ENCODE measurements at regions not wholly inside any gene's neighbourhood (a gene's known extent, or its start where the extent isn't known, plus 50 kb on each side); places are given as distances from the start of the nearest gene placed in this dataset.

DNA sequence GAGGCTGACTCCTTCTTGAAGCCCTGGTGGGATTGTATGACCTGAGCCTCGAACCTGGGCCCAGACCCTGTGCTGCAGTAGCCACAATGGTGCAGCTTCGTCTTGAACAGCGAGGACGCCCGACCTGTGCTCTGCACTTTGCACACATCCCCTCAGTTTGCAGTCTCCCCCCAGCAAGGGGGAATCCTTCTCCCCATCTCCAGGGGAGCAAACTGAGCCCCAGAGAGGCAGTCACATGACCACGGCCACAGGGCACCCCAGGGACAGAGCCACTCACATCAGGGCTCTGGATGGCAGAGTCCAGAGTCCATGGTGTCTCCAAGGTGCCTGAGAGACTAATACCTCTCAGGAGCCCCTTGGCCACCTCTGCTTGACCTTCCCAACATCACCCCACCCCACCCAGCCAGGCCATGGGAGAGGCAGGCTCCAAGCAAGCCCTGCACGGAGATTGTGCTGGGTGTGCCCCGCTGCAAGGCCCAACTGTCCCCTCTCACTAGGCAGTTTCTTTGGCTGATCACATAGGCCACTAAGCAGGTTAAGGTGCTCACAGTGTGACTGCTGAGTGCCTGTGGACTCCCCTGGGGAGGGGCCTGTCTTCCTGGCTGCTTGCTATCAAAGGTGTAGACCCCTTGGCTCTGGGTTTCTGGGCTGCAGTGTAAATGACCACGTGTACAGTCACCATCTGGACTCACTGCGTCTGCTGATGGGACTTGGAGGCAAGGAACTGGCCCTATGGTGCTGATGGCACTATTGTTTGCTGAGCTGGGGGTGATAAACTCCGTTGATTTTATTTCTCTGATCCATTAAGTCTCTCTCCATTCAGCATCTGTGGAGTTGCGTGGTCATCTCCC lies 398.1 kb downstream of the MATN1 start:
- no peak for DNase-seq

DNA sequence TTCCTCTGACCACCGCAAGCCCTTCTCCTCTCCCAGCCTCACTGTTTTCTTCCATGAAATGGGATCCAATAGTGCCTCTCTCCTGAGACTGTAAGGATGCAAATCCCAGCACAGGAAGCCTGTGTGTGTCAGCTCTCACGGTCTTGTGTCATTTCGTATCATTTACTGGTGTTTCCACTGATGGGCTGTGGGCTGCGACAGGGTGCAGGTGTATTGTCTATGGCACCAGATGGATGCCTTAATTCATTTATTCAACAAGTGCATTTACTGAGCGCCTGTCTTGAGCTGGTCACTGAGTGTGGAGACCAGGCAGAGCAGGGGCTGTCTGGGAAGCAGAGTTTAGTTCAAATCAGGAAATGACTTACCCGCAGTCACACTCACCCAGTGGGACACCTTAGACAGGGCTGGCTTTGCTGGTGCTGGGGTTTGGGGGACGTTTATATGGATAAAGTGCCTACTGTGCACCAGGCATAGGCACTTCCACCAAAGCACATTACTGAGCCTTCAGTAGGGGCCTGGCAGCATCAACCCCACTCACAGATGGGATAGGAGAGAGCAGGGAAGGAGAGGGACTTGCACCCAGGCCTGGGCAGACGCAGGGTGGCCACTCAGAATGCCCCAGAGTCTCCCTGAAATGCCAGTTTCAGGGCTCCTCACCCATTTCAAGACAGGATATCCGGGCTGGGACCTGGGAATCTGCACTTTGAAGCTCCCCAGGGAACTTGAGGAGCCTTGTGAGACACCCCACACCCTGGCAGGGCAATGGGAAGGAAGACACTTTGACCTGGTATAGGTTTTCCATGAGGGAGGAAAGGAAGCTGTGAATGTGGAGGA lies 398.9 kb downstream of the MATN1 start:
- no peak for DNase-seq

DNA sequence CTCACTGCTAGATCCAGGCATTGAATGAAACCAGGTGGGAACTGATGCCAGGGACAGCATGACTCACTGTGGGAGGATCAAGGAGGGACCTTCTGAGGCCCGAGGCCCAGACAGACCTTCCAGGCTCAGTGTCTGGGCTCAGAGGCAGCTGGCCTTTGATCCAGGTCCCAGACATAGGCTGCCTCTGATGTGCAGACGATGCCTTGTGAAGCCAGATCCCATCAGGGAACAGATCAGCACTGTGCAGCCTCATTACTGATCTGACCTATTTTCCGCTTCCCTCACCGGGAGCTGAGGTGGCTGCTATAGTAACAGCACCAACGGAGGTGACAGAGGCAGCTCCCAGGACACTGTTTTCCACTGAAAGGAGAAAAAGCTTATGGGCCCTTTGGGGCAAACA lies 399.5 kb downstream of the MATN1 start:
- DNase-seq: no peak

DNA sequence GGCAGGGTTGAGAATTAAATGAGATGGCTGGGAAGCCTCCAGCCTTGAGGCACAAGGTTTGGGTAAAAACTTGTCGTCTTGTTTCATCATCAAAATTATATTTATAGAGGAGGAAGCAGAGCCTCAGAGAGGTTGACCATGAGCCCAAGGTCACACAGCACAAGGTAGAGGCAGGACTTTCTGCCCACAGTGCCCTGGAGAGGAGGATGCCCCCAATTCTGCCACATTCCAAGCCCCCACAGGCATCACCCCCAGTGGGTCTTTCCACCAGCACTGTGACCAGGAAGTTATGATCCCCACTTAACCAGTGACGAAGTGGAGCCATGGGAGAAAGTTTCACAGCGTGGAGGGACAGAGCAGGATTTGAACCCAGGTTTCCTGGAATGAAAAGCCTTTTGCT lies 400.0 kb downstream of the MATN1 start:
- no peak for DNase-seq

DNA sequence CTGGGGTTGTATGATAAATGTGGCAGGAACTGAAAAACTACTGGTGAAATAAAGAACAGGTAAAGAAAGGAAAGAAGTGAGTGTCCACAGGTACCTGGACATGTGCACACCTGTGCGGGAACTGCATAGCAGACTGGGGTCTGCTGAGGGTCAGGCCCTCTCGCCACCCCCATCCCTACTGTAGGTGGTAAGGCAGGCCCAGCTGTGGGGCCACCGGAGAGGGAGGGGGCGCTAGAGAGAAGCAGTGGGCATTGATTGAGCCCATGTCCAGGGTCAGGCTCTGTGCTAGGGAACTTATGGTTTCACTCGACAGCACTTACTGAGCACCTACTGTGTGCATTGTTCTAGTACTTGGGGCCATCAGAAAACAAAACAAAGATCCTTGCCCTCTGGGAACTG lies 400.5 kb downstream of the MATN1 start:
- DNase-seq: no peak

DNA sequence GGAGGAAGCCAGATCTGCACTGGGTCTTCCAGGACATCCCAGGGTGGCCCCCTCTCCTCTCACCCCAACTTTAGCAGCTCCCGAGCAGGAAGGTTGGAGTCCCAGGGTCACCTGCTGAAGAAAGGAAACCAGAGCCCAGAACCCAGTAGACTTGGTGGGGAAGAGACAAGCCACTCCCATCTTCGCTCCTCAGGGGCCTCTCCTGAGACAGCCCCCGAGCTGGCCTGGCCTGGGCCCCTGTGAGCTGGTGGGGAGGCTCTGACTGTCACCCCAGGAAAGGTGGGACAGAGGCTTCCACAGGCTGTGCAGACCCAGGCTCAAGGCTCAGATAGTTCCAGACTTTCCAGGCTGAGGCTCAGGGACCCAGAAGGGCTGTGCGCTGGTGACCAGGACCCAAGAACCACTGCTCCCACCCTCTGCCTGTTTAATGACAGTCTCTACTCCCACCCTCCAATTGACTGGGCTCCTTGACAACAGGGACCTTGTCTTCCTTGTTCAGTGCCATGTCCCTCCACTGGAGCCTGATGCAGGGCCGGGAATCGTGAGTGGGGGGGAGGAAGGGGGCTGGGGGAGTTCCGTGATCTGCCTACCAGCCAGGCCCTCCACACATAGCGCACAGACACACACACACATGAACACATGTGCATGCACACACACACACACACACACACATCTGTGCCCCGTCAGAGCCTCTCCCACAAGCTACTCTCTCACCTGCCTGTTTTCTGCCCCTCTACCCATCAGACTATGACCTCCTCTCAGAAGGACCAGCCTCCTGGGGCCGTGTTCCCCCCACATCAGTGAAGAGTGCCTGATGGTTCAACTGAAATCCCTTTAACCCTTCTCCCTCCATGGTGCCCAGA lies 401.2 kb downstream of the MATN1 start:
- DNase-seq: no peak

DNA sequence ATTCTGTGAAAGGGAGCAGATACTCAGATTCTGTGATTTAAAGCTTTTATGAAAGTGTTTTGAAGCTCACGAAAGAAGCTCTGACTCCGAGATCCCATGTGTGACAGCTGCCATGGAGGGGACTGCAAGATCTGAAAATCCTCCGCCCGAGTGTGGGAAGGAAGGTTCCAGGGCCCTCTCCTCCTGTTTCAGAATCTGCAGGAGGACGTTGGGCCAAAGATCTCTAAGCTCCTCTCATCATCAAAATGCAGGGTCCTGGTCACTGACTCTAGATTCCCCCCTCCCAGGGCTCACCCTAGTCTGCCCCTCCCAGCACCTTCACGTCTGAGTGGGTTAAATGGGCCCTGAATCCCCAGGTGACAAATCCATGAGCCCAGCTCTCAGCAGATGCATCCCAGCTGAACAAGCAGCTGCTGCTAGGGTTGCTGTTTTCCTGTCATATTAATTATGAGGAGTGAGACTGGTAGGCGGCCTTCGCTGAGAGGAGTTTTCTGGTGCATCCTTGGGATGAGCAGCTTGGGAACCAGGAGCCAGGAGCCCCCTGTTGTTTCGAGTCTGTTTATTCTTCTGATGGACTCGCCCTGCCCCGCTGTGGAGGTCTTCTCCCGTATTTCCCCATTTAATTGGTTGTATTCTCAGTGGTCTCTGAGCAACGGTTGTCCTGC lies 402.0 kb downstream of the MATN1 start:
- DNase-seq: no peak

DNA sequence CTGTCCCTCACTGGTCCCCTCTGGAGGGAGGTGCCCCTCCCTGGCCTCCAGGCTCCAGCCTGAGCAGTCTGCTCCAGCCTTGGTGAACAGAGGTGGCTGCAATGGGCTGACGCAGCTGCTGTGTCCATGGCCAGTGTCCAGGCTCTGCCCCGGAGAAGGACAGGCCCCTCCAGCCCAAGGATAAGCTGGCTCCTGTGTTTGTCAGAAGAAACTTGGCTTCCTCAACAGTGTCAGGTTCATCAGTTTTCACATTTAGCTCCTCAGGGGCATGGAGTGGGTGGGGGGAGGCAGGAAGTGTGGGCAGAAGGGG lies 402.8 kb downstream of the MATN1 start:
- DNase-seq: no peak

DNA sequence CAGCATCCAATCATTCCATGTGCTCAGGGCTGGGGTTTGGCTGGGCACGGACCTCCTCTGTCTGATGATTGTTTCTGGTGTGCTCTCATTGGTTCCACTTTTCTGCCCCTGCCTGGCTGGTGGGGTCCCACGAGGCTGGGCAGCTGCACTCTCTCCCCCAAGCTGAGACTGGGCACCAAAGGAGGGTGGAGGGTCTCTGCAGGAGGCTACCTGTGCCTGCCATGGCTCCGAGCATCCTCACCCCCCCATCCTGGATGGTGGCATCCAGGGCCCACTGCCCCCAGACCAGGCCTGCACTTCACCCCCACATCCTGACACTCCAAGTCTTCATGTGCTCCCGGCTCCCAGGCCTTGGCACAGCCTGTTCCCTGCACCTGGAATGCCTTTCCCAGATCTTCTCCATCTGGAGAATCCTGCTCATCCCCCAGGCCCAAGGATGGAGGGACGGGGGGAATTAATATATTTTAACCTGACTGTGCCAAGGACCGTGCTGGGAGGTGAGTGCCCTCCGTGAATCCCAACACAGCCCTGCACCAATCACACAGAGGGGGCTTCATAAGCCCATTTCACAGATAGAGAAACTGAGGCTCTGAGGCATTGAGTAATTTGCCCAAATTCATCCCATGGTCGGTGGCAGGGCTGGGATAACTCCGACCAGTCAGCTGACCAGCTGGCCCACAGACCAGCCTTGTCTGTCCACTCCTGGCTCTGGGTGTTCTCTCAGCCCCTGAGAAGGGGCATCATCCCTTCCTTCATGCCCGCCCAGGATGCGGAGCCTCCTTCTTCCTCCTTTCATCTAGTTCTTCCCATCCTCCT lies 403.4 kb downstream of the MATN1 start:
- DNase-seq: no peak

DNA sequence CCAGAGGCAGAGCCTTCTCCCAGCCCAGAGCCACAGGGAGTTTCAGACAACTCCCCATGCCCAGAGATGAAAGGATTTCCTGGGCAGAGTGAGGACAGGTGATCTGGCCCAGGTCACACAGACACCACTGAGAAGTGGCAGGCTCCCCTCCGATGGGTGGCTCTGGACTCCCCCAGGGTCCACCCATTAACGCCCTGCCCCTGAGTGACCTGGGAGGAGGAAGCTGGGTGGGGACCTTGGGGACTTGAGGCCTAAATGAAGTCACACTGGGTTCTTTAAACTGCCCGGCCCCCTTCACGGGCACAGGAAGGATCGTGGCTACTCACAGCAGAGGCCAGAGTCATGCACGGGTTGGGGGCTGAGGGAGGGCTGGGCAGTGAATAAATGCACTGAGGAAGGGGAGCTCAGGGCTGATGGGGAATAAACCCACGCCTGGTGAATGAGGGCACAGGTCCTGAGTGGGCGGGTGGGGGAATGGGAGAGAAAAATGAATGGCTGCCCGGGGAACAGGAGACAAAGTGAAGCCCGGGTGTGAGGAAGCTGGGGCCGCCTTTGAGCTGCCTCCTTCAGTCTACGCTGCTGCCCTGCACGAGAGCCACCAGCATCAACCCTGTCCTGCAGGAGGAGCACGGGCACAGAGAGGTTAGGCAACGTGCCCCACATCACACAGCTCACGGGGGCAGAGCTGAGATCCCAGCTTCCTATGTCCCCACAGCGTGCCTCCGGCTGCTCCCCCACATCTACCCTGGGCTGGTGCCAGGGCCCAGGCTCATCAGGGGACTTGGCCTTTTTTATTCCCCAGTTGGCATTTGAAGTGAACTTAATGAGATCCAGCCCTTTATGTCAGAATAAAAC lies 404.3 kb downstream of the MATN1 start:
- no peak for DNase-seq

DNA sequence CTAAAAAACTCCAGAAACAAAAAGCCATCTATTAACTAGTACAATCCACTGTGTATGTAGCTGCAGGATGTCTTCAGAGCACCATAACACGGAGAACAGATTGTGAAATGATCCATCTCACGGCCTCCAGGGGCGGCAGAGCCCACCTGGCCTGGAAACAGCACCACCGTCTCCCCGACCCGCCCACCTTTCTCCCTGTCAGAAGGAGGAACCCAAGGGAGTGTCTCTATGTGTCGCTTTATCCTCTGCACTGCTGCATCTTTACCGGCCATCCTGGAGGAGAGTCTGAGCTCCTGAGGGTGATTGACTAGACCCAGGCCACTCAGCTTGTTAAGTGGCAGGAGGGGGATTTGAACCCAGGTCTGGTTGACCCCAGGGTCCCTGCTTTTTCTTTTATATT lies 405.0 kb downstream of the MATN1 start:
- DNase-seq: no peak

DNA sequence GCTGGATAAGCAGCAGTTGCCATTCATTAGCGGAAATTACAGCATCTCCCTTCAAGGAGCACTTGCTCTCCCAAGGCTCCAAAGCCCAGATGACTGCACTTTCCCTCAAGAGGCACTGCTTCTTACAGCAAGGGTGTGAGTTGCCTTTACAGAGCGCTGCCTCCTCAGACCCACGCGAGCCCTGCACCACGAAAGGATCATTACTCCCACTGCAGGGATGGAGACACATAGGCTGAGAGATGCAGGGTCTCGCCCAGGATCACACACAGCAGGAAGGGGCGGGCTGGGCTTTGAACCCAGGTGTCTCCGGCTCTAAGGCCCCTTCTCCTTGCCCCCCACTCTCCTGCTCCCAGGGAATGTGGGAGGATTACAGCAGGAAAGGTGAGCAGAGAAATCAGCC lies 405.5 kb downstream of the MATN1 start:
- no peak for DNase-seq

DNA sequence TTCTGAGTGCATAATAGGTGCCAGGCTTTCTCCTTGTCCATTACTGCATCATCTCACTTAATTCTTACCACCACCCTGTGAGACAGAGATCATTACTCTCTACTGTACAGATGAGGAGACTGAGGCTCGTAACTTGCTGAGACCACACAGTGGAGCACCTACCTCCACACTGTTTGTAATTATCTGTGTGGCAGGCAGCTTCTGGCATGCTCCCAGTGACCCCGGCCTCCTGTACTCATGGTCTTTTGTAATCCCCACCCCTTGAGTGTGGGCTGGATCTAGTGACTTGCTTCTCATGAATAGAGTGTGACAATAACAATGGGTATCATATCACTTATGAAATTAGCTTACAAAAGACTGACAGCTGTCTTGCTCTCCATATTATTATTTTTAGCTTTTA lies 407.3 kb downstream of the MATN1 start:
- DNase-seq: no peak

DNA sequence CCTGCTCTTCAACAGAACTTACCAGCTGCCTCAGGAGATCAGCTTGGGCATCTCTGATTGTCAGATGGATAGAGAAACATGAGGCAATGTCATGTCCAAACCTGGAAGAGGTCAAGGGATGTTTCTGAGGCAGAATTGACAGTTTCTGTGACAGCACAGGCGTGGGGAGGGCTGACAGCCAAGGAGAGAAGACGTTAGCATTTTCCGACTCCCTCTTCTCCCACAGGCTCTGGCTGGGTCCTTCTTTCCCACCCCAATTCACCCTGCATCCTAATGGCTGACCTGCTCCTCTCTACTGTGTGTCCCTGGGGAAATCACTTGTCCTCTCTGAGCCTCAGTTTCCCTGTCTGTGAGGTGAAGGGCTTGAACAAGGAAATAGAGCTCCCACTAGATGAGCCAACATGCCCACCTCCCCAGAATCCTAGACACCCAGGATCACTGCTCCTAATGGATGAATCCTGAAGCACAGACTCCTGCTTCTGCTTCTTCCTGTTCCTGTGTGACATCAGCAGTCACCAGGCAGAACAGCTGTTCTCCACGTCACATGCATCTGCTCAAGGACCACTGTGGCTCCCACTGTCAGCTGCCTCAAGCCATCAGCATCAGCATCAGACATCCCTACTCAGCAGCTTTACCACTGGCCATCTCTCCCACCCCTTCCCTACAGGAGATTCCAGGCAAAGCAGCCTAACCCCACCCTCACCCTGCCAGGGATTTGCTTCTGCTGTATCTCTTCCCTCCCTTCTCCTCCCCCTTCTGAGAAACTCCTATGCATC lies 408.0 kb downstream of the MATN1 start:
- no peak for DNase-seq

DNA sequence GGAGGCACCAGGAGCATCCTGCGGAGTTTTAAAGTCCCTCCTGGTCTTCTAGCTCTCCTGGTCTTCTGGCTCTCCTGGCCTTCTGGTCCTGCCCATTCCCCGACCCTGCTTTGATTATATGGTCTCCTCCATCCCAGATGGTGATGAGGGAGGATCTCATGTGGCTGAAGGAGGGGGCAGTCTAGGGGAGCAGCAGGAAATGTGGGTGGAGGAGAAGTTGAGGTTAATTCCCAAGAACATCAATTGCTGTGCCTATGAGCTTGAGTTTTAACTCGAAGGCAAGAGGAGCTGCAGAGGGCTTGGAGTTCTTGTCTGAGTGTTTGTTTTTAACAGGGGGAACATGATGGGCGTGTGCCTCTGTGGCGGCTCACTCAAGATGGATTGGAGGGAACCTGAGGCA lies 408.8 kb downstream of the MATN1 start:
- DNase-seq: no peak

DNA sequence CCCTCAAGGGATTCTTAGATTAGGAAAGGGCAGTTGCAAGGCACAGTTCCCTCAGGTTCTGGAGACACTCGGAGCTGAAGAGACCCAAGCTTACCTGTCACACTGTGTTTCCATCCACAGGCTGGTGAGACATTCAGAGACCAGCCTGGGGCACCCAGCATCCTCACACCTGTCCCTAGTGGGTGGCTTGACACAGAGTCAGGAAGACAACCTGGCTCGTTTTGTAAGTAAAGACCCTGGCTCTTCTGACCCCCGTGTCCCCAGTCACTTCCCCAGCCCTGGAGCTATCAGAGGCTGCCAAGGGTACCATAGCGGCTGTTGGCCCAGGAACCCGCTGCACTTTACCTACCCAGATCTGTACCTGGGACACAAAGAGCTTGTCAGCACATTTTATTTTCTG lies 409.8 kb downstream of the MATN1 start:
- DNase-seq: no peak

DNA sequence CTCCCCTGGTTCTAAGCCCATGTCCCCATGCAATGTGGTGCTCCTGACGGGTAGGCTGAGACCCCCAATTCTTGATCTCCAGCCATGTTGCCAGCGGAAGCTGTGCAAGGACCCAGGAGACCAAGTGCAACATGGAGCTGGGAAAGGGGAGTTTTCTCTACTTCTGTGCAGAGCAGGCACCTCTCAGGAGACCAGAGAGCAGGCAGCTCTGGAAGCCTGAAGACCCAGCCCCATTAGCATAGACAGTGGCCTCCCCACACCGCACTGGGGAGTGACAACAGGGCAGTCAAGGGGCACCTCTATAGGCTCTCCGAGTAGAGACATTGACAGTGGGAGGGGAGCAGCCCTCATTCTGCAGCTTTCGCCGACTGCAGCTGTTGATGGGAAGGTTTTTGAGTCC lies 410.2 kb downstream of the MATN1 start:
- DNase-seq: no peak

DNA sequence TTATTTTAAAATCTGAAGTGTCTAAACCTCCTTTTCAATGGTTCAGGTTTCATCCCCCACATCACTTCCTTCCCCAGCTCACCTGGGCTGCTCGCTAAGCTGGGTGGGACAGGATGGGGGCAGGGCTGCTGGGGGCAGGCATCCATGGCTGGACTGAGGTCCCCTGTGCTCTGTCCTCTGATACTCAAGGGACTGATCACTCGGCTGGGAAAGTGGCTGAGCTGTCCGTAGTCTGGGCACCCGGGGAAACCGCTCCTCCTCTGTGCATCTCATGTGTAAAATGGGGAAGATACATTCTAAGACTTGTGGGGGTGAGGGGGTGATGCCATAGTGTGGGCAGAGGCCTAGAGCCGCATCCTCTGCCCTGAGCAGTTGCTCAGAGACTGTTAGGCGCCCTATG lies 411.2 kb downstream of the MATN1 start:
- DNase-seq: no peak

DNA sequence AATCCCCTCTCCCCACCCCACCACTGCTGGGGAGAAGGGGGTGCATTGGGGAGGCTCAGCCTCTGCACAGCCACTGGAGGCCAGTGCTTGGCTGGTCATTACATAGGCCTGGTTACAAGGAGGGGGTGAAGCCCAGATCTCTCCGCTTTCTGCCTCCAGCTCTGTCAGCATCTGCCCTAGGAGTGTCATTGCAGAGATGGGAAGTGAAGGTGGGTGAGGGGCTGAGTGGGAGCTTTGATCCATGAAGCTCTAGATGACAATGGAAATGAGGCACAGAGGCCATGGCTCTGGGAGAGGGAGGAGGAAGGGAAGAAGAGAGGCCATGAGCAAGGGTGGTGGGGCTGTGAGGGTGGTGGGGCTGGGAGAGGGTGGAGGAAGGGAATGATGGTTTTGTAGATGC lies 411.6 kb downstream of the MATN1 start:
- DNase-seq: no peak

All from EL (cell line).